Loucy (cell line): ENCODE measurements at regions not wholly inside any gene's neighbourhood (a gene's known extent, or its start where the extent isn't known, plus 50 kb on each side); places are given as distances from the start of the nearest gene placed in this dataset.
"Not testable (repeated sequence)": the region's sequence is repeated elsewhere in the genome, so short reads cannot be mapped to it uniquely, and the experiment has no call there.

Source experiments
- H2AFZ ChIP-seq: fragments of 200-600 bp; sonication (generic); 2 replicates; pipeline ENCODE4 v1.6.0; 2016; ENCODE audit warnings: antibody characterized with exemption, mild to moderate bottlenecking, low read length, moderate library complexity
- H3F3A ChIP-seq: fragments of 200-600 bp; 2 replicates; pipeline ENCODE4 v1.6.0; 2016; ENCODE audit warnings: antibody characterized with exemption, low read depth, mild to moderate bottlenecking
- H3K27me3 ChIP-seq: fragments of 200-600 bp; sonication (generic); 2 replicates; pipeline ENCODE4 v1.6.1; 2014; ENCODE audit warnings: low read length, mild to moderate bottlenecking; ENCODE audit not compliant: insufficient read depth, poor library complexity, severe bottlenecking
- H3K36me3 ChIP-seq: fragments of 200-600 bp; sonication (generic); 2 replicates; pipeline ENCODE4 v1.6.1; 2016; ENCODE audit warnings: low read length; ENCODE audit not compliant: insufficient read depth
- H3K4me1 ChIP-seq: fragments of 200-600 bp; sonication (generic); 2 replicates; pipeline ENCODE4 v1.5.1; 2014; ENCODE audit warnings: low read length, mild to moderate bottlenecking; ENCODE audit not compliant: insufficient read depth, poor library complexity, severe bottlenecking
- H3K4me2 ChIP-seq: fragments of 200-600 bp; sonication (generic); 2 replicates; pipeline ENCODE4 v1.6.0; 2014; ENCODE audit warnings: antibody characterized with exemption, low read length, low read depth, mild to moderate bottlenecking; ENCODE audit not compliant: poor library complexity, severe bottlenecking
- H3K4me3 ChIP-seq: fragments of 200-600 bp; sonication (generic); 2 replicates; pipeline ENCODE4 v1.5.1; 2014; ENCODE audit warnings: low read length, mild to moderate bottlenecking, mixed read lengths; ENCODE audit not compliant: poor library complexity, severe bottlenecking
- H3K79me2 ChIP-seq: fragments of 200-600 bp; sonication (generic); 2 replicates; pipeline ENCODE4 v1.6.1; 2014; ENCODE audit warnings: low read length; ENCODE audit not compliant: insufficient read depth
- H3K9ac ChIP-seq: fragments of 200-600 bp; sonication (generic); 2 replicates; pipeline ENCODE4 v1.6.0; 2014; ENCODE audit warnings: mild to moderate bottlenecking, low read depth, low read length, moderate library complexity; ENCODE audit not compliant: poor library complexity, severe bottlenecking
- H3K9me2 ChIP-seq: fragments of 200-600 bp; sonication (generic); replicated peaks from 2 replicates; pipeline ENCODE4 v1.6.1; 2016; ENCODE audit warnings: low read depth, low read length, mixed read lengths
- H3K9me3 ChIP-seq: fragments of 200-600 bp; sonication (generic); 2 replicates; pipeline ENCODE4 v1.6.1; 2014; ENCODE audit warnings: mild to moderate bottlenecking, antibody characterized with exemption, low read length, low read depth; ENCODE audit not compliant: insufficient read depth
- H4K20me1 ChIP-seq: fragments of 200-600 bp; sonication (generic); 2 replicates; pipeline ENCODE4 v1.6.0; 2014; ENCODE audit warnings: antibody characterized with exemption, low read length, mild to moderate bottlenecking; ENCODE audit not compliant: insufficient read depth, poor library complexity, severe bottlenecking
- CTCF ChIP-seq: fragments of 200-600 bp; sonication (generic); conservative IDR thresholded peaks from 2 replicates; pipeline ENCODE4 v1.5.1; 2014; ENCODE audit warnings: mild to moderate bottlenecking, antibody characterized with exemption, low read length
- EZH2phosphoT487 ChIP-seq: fragments of 200-600 bp; IDR thresholded peaks from 2 replicates; pipeline ENCODE4 v1.6.1; 2018; ENCODE audit warnings: antibody characterized with exemption, mild to moderate bottlenecking, moderate library complexity, borderline replicate concordance

- H3K9ac ChIP-seq: no peak overlapping the region
- H3K27me3 ChIP-seq: no peaks in the 10 kb centered on the region
- no peaks in the 10 kb centered on the region for H4K20me1 ChIP-seq
- no peaks in the 10 kb centered on the region for H3F3A ChIP-seq
- H3K79me2 ChIP-seq: no peaks in the 10 kb centered on the region
- no peaks in the 10 kb centered on the region for H3K36me3 ChIP-seq
- no peak overlapping the region for H2AFZ ChIP-seq
- no peak overlapping the region for H3K4me3 ChIP-seq
- no peak overlapping the region for H3K4me2 ChIP-seq
- no peaks in the 10 kb centered on the region for H3K9me3 ChIP-seq
- no peaks in the 10 kb centered on the region for H3K4me1 ChIP-seq
- no peaks in the 10 kb centered on the region for H3K9me2 ChIP-seq
- TF ChIP-seq EZH2phosphoT487 (no peak), CTCF (no peak)
Observed at GRCh38 chr1:57536749-57537423, 113.0 kb upstream of the DAB1 start.

DNA sequence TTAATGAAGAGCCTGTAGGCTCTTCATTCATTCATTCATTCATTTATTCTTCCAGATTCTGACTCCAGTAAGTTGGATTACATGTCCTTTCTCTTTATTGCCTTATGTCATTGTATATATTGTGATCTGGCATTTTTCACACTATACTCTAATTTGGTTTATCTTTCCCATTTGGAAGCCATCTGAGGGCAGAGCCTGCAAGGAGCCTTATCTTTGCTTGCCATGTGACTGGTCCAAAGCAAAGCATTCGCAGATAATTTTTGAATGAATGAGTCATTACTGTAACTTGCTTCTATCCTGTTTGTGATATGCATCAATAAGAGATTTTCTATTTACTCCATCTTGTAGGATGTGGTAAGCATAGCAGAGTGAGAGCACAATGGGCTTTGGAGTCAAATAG is 108.4 kb upstream of the DAB1 start:
- Histone ChIP-seq H3K4me2 (no peak overlapping the region), H3F3A (no peaks in the 10 kb centered on the region), H3K9ac (no peak overlapping the region)

DNA sequence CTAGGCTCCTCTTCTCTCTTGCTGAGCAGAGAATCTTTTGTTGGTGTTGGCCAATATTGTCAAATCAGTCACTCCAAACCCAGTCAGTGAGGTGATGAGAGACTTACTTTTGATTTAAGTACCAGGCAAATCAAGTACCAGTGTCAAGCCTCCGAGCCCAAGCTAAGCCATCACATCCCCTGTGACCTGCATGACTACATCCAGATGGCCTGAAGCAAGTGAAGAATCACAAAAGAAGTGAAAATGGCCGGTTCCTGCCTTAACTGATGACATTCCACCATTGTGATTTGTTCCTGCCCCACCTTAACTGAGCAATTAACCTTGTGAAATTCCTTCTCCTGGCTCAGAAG is 107.0 kb upstream of the DAB1 start:
- H3K9me3 ChIP-seq, H3K4me1 ChIP-seq, H3K9ac ChIP-seq, H4K20me1 ChIP-seq, H3K4me2 ChIP-seq, H3K9me2 ChIP-seq, H2AFZ ChIP-seq, H3K4me3 ChIP-seq, H3K27me3 ChIP-seq, H3K79me2 ChIP-seq, H3F3A ChIP-seq, H3K36me3 ChIP-seq: not testable (repeated sequence)

More for the DNA sequence above, 108.4 kb upstream of the DAB1 start:
- TF ChIP-seq EZH2phosphoT487: no peak
- TF ChIP-seq CTCF: no peak
- no peaks in the 10 kb centered on the region for H3K4me1 ChIP-seq
- H3K27me3 ChIP-seq: no peaks in the 10 kb centered on the region
- no peaks in the 10 kb centered on the region for H4K20me1 ChIP-seq
- no peak overlapping the region for H3K4me3 ChIP-seq
- H3K79me2 ChIP-seq: no peaks in the 10 kb centered on the region
- no peaks in the 10 kb centered on the region for H3K9me3 ChIP-seq
- no peaks in the 10 kb centered on the region for H3K36me3 ChIP-seq
- H2AFZ ChIP-seq: no peak overlapping the region
- no peaks in the 10 kb centered on the region for H3K9me2 ChIP-seq

DNA sequence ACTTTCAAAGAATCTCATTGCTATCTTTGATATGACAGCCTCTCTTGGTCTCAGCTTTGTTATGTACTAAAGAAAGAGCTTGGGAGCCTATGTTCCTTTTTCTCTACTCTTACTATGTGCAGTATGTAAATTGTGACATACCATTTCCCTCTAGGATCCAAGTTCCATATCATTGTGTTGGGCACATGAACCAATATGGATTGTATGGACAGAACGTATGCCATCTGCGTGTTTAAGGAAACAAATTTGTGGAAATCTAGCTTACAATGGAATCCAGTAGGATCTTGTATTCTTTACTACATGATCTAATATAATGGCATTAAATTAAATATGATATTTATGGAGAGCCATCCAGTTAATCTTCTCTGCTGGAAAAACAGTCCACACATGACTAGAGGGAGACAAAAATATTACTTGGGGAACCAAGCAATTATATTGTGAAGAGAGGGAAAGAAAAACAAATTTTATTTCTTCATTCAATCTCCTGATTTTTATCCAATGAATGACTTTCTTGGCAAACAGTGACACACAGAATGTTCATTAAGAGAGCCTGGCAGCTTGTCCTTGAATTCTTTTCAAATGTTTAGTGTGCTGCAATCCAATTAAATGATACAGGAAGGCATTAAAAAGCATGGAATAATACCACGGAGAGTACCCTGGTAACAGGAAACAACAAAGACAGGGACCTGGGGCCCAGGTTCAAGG is 106.5 kb upstream of the DAB1 start:
- no peak overlapping the region for H3K4me2 ChIP-seq

More for the DNA sequence above, 106.5 kb upstream of the DAB1 start:
- no peaks in the 10 kb centered on the region for H3K36me3 ChIP-seq
- H4K20me1 ChIP-seq: no peaks in the 10 kb centered on the region
- H3K9ac ChIP-seq: no peak overlapping the region
- no peak overlapping the region for H2AFZ ChIP-seq
- no peaks in the 10 kb centered on the region for H3F3A ChIP-seq
- no peaks in the 10 kb centered on the region for H3K27me3 ChIP-seq
- no peak for TF ChIP-seq EZH2phosphoT487
- no peak for TF ChIP-seq CTCF
- H3K9me3 ChIP-seq: no peaks in the 10 kb centered on the region
- H3K79me2 ChIP-seq: no peaks in the 10 kb centered on the region
- H3K9me2 ChIP-seq: no peaks in the 10 kb centered on the region
- H3K4me3 ChIP-seq: no peak overlapping the region
- no peaks in the 10 kb centered on the region for H3K4me1 ChIP-seq
